H4 (cell line): ENCODE measurements at regions not wholly inside any gene's neighbourhood (a gene's known extent, or its start where the extent isn't known, plus 50 kb on each side); places are given as distances from the start of the nearest gene placed in this dataset.
"Not testable (repeated sequence)": the region's sequence is repeated elsewhere in the genome, so short reads cannot be mapped to it uniquely, and the experiment has no call there.

Experiments used
- DNase-seq: peaks from one replicate; pipeline ENCODE4 v3.0.0-alpha.2; 2015; ENCODE audit warnings: low spot score

GRCh38 chrX:75873993-75874392 lies 88.9 kb upstream of the MAGEE2 start:
- no peak for DNase-seq

- DNase-seq, result no peak
Observed at GRCh38 chrX:75883446-75883845, 98.4 kb upstream of the MAGEE2 start.

DNA sequence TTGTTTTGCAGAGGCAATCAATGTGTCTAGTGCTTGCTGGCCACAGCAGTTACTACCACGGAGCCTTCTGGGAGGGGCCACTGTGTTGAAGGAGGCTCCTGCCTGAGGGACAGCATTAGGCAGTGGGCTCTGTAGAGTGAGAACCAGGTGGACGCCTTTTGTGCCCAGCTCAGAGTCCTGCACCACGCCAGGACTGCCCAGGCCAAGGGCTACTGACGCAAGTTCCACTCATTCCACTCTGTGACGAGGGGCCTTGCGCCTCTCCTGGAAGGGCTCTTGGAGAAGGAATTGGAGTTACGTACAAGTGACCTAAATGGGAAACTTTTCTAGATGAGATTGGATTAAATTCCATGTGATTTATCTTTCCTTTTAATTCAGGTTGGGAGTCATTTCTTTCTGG lies 102.8 kb upstream of the MAGEE2 start:
- DNase-seq, result no peak

DNA sequence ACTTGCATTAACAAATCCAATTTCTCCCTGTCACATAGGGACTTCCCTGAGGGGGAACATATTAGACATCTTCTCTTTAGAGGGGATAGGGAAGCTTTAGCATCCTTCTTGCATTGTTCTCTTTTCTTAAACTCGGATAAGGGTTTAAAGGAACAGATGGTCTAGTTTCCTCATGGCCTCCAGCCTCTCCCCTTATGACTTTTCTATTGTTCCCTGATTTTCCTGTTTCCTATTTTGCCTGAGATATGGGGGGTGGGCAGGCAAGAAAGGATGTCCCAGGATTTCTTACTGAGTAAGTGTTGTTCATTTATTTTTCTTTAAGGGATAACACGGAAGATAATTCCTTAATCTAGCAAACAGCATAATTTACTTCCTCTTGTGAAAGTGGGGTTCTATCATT lies 107.7 kb upstream of the MAGEE2 start:
- no peak for DNase-seq

- DNase-seq, result no peak
Observed at GRCh38 chrX:75893281-75893680, 108.2 kb upstream of the MAGEE2 start.

DNA sequence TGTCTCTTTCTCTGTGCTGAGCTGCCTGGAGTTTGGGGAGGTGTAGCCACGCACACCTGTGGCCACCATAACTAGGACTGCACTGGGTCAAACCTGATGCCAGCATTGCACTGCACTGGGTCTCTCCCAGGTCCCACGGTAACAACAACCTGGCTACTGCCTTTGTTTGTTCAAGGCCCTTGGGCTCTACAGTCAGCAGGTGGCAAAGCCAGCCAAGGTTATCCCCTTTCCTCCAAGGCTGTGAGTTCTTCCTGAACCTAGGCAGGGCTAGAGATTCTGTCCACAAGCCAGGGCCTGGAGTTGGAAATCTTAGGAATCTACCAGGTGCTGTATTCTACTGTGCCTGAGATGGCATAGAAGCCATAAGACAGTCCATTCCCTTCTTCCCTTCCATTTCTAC lies 126.7 kb upstream of the MAGEE2 start:
- DNase-seq, result no peak

- DNase-seq, result no peak
Observed at GRCh38 chrX:75957107-75957610, 172.1 kb upstream of the MAGEE2 start.

- DNase-seq, result not testable (repeated sequence)
Observed at GRCh38 chrX:75961321-75961720, 176.3 kb upstream of the MAGEE2 start.

GRCh38 chrX:75963774-75964173 lies 178.7 kb upstream of the MAGEE2 start:
- DNase-seq, result no peak

DNA sequence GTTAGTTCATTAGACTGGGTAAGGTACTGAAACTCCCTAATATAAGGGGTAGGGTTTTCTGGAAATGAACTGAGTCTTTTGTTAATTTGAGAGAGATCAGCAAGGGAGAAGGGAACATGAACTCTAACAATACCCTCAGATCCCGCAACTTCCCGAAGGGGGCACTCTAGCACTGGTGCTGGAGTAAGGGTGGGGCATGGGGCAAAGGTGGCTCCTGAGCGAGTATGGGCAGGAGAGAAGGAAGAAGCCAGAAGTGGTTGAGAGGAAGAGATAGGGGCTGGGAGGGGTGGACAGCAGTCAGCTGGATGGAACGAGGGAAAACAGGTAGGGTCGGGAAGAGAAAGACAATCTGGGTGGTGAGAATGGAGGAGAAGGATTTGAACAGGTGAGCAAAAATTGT lies 183.2 kb upstream of the MAGEE2 start:
- no peak for DNase-seq

- no peak for DNase-seq
Observed at GRCh38 chrX:75986976-75987375, 185.9 kb upstream of the PBDC1 start.

DNA sequence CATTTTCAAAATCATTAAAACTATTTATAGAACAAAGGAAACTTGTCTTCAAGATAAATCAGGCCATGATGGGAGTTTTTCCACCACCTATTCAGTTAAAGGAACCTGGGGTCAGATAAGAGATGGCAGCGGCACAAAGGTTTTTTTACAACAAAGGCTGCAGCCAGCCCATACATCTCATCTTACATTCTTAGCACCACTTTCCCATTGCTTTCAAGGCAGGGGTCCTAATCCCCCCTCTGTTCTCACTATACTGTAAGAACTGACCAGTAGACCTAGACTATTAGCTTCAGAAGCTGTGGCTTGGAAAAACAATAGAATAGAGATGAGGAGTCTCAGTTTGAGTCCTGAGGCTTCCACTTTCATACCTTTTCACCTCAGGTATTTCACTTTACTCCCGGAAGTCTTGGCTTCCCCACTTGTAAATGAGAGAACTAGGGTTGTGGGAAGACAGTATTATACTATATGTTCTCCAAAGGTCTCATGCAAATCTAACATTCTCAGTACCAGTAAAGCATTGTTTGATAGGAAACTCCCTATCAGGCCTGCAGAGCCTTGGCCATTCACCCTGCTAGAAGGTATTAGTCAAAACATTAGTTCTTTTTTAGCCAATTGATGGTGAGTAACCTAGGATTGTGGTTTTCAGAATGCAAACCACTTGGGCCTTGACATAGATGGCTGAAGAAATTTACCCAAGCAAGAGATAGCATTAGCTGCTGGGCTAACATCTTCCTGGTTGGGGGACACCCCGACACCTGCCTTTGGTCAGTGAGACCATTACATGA lies 182.9 kb upstream of the PBDC1 start:
- DNase-seq, result no peak

DNA sequence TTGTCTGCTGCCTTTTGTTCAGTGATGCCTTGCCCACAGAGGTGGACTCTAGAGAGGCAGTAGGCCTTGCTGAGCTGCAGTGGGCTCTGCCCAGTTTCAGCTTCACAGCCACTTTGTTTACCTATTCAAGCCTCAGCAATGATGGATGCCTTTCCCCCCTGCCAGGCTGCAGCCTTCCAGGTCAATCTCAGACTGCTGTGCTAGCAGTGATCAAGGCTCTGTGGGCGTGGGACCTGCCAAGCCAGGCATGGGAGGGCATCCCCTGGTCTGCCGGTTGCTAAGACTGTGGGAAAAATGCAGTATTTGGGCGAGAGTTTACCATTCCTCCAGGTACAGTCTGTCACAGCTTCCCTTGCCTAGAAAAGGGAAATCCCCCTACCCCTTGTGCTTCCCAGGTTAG lies 175.2 kb upstream of the PBDC1 start:
- no peak for DNase-seq

- no peak for DNase-seq
Observed at GRCh38 chrX:76014321-76014720, 158.5 kb upstream of the PBDC1 start.

GRCh38 chrX:76026292-76026691 lies 146.6 kb upstream of the PBDC1 start:
- no peak for DNase-seq

- no peak for DNase-seq
Observed at GRCh38 chrX:76026751-76027150, 146.1 kb upstream of the PBDC1 start.

- DNase-seq, result peak; percentile 37
Observed at GRCh38 chrX:76029385-76029784, 143.5 kb upstream of the PBDC1 start.

DNA sequence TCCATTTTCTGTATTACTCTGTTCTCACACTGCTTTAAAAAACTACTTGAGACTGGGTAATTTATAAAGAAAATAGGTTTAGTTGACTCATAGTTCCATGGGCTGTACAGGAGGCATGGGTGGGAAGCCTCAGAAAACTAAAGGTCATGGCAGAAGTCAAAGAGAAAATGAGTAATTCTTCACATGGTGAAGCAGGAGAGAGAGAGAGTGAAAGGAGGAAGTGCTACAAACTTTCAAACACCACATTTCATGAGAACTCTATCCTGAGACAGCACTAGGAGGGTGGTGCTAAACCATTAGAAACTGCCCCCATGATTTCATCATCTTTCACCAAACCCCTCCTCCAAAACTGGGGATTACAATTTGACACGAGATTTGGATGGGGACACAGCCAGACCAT lies 108.0 kb upstream of the PBDC1 start:
- no peak for DNase-seq

GRCh38 chrX:76076124-76076523 lies 96.7 kb upstream of the PBDC1 start:
- no peak for DNase-seq

DNA sequence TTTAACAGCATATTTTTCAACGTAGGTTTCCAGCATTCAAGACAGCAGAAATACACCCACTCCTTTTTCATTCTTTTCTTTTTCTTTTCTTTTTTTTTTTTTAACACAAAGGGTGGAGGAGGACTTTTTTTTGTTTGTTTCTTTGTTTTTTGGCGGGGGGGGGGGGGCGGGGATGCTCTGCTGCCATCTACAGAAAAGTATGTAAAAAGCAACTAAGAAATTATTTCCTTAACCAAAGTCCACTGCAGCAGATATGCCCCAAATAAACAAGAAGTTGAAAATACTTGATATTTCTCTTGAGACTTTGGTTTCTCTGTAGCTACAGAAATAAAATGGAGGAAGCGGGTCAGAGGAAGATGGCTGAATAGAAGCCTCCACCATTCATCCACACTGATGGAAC lies 63.2 kb upstream of the PBDC1 start:
- no peak for DNase-seq
